HTR-8/SVneo (cell line): ENCODE measurements at regions not wholly inside any gene's neighbourhood (a gene's known extent, or its start where the extent isn't known, plus 50 kb on each side); places are given as distances from the start of the nearest gene placed in this dataset.

Experiments
- DNase-seq: peaks from one replicate; pipeline ENCODE4 v3.0.0; 2011; ENCODE audit warnings: low spot score, mixed read lengths; ENCODE audit not compliant: insufficient read length
- FAIRE-seq: peaks from 2 replicates; lab custom pipeline; 2011; peaks lifted over from hg19 to GRCh38; lab: Jason Lieb, UNC

GRCh38 chr15:97319291-97319690 lies 641.2 kb upstream of the ARRDC4 start:
- DNase-seq: no peak
- no peak for FAIRE-seq

- FAIRE-seq (no peak), DNase-seq (no peak)
These were observed 614.3 kb upstream of the ARRDC4 start for GRCh38 chr15:97346221-97346620.

GRCh38 chr15:97350813-97351212 lies 609.7 kb upstream of the ARRDC4 start:
- DNase-seq: no peak
- no peak for FAIRE-seq

GRCh38 chr15:97383516-97383915 lies 577.0 kb upstream of the ARRDC4 start:
- DNase-seq (no peak), FAIRE-seq (no peak)

- FAIRE-seq: no peak
- DNase-seq: no peak
These were observed 573.6 kb upstream of the ARRDC4 start for GRCh38 chr15:97386940-97387339.

GRCh38 chr15:97401195-97401594 lies 559.3 kb upstream of the ARRDC4 start:
- DNase-seq (no peak), FAIRE-seq (no peak)

GRCh38 chr15:97401970-97402369 lies 558.5 kb upstream of the ARRDC4 start:
- DNase-seq (no peak), FAIRE-seq (no peak)

GRCh38 chr15:97406841-97407240 lies 553.7 kb upstream of the ARRDC4 start:
- DNase-seq: no peak
- FAIRE-seq: no peak

DNA sequence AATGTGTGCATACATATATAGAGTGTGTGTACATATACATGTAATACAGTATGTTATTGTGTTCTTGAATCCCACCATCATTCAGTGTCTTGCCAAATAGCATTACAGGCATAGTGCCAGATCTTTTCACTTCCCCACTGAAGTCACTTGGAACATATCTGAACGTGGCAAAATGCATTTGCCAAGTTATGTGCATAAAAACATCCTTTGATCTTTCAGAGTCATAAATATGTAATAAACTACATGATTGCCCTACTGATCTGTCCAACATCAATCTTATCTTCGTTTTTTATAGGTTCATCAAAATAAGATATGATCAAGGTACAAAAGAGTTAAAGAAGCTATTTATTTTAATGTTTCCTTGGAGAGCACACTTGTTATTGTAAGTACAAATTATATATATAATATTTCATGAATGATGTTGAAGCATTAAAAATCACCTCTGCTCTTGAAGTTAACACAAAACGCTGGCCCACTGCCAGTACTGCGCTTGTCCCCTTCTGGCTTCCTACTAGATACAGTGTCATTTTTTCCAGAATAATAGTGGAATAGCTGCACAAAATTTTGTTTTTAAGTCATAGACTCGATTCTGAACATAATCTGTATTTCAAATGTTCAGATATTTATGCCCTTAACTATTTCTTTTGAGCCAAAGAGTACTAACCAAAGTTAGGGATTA lies 549.5 kb upstream of the ARRDC4 start:
- FAIRE-seq (no peak), DNase-seq (no peak)

- FAIRE-seq (no peak), DNase-seq (no peak)
These were observed 540.4 kb upstream of the ARRDC4 start for GRCh38 chr15:97420130-97420529.

DNA sequence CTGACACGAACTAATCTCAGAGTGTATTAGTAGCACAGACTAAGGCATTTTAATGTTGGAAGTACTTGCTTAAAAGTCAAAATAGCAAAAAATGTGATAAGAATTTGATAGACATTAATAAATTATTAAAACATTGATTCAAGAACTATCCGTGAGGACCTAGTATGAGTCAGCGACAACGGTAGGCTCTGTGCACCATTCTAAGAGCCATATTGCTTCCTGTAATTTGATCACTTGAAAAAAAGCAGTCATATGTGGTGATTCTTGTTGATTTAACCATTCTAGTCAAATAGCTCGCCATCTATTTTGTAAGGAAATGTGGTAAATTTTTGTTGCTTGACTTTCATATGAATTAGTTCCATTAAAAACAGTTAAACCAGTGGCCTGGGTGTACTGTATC lies 534.9 kb upstream of the ARRDC4 start:
- no peak for DNase-seq
- FAIRE-seq: no peak

- no peak for FAIRE-seq
- no peak for DNase-seq
These were observed 517.4 kb upstream of the ARRDC4 start for GRCh38 chr15:97443101-97443500.

DNA sequence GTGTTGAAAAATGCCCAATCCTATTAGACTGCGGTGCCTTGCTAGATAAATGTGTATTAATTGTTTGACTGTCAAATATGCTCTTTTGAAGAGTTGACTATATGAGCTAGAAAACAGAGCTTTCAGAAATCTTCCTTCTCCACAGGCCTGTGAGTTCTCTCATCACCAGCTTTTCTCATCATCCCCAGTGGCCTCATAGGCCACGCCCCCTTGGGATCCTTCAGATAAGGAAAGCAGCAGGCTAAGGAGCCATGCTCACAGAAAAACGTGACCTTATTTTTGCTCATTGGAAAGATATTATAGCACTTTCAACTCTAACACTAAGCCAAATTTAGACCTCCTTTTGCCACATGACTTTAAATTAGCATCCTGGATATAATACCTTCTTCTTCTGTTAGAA lies 514.4 kb upstream of the ARRDC4 start:
- FAIRE-seq (no peak), DNase-seq (no peak)

DNA sequence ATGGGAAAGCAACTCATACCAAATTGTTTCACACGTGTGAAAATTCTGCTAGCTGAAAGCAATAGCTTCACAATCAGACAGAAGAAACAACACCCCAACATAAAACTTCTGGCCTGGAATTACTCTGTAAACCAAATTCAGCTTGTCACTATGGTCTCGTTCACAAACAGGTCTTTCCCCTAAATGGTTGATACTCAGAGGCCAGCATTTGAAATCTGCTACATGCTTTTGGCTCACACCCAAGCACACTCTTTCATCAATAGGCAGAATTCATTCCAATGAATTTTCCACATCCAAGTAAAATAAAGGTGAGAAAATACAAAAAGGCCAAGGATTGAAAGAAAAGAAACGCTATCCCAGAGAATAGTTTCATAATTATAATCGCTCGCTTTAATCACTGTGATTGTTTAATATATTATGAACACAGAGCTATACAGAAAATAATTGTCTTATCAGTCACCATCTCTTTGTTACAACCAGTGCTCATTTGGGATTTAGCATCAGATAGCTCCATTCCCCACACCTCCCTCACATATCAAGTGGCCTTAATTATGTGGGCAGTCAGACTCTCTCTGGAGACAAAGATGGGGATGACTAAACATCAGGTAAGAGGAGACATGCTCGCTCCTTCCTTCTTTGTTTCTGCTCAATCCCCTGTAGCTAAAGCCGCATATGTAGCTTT lies 503.8 kb upstream of the ARRDC4 start:
- DNase-seq (no peak), FAIRE-seq (no peak)

- DNase-seq (no peak), FAIRE-seq (no peak)
These were observed 503.2 kb upstream of the ARRDC4 start for GRCh38 chr15:97457203-97457847.

- no peak for DNase-seq
- no peak for FAIRE-seq
These were observed 500.7 kb upstream of the ARRDC4 start for GRCh38 chr15:97459771-97460170.

DNA sequence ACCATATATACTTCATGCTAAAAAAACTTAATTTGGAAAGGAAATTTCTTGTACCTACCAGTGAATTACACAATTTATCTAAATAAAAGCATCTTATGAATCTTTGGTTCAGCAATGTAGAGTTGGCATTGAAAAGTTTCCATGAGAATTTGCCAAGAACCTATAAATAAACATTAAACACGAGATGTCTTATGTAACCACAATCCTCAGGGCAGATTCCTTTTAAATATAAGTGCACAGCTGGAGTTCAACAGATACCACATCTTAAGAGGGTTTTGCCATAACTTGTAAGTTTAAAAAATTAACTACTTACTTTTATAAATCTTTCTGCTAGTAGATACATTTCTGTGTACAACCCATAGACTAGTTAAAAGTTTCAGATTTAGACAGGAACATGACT lies 499.3 kb upstream of the ARRDC4 start:
- DNase-seq: no peak
- FAIRE-seq: no peak

GRCh38 chr15:97463696-97464095 lies 496.8 kb upstream of the ARRDC4 start:
- DNase-seq (no peak), FAIRE-seq (no peak)

- no peak for DNase-seq
These were observed 490.1 kb upstream of the ARRDC4 start for GRCh38 chr15:97470417-97470816.

DNA sequence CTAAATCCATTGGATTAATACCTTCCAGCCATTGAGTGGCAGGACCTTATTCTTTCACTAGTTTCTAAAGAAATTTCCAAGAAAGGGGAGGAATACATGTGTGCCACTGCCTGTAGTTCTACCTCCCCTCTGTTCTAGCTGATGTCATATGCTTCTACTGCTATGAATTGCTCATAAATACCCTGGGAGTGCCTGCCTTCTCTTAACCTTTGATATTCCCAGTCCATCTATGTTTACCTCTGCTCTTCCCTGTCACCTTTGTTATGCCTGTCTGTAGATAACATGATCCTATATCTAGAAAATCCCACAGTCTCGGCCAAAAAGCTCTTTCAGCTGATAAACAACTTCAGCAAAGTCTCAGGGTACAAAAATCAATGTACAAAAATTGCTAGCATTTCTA lies 486.9 kb upstream of the ARRDC4 start:
- DNase-seq: no peak
- FAIRE-seq: no peak

More at GRCh38 chr15:97470417-97470816, 490.1 kb upstream of the ARRDC4 start:
- FAIRE-seq: no peak

DNA sequence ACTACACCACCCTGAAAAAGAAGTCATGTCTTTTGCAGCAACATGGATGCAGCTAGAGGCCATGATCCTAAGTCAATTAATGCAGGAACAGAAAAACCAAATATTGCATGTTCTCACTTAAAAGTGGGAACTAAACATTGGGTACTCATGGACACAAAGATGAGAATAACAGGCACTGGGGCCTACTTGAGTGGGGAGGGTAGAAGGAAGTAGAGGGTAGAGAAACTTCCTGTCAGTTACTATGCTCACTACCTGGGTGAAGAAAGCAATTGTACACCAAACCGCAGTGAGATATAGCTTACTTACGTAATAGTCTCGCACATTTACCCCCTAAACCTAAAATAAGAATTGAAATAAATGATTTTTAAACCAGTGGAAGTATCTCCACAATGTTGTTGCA lies 480.5 kb upstream of the ARRDC4 start:
- FAIRE-seq (no peak), DNase-seq (no peak)

- no peak for FAIRE-seq
- peak; percentile 2 for DNase-seq
These were observed 478.0 kb upstream of the ARRDC4 start for GRCh38 chr15:97482521-97482920.
